ENCODE measurements at regions not wholly inside any gene's neighbourhood (a gene's known extent, or its start where the extent isn't known, plus 50 kb on each side); places are given as distances from the start of the nearest gene placed in this dataset.

GRCh38 chr12:104858611-104859543 is 99.2 kb downstream of the SLC41A2 start:
- DNase-seq, result peak; percentile 79

GRCh38 chr12:104856531-104856930 is 101.6 kb downstream of the SLC41A2 start:
- no peak for DNase-seq

GRCh38 chr12:104855599-104855998 is 102.5 kb downstream of the SLC41A2 start:
- no peak for DNase-seq

GRCh38 chr12:104852896-104853295 is 105.2 kb downstream of the SLC41A2 start:
- DNase-seq, result peak; percentile 81

- DNase-seq, result peak; percentile 91
Measured at GRCh38 chr12:104852102-104852501, 106.0 kb downstream of the SLC41A2 start.

GRCh38 chr12:104850781-104851180 is 107.3 kb downstream of the SLC41A2 start:
- peak; percentile 27 for DNase-seq

GRCh38 chr12:104846056-104846767 is 111.9 kb downstream of the SLC41A2 start:
- DNase-seq, result peak; percentile 63

- no peak for DNase-seq
Measured at GRCh38 chr12:104844123-104844522, 114.0 kb downstream of the SLC41A2 start.

- DNase-seq, result no peak
Measured at GRCh38 chr12:104840262-104840661, 117.8 kb downstream of the SLC41A2 start.

- DNase-seq, result no peak
Measured at GRCh38 chr12:104835317-104835716, 122.8 kb downstream of the SLC41A2 start.

GRCh38 chr12:104834607-104835006 is 123.5 kb downstream of the SLC41A2 start:
- no peak for DNase-seq

- DNase-seq, result no peak
Measured at GRCh38 chr12:104833756-104834155, 124.3 kb downstream of the SLC41A2 start.

- DNase-seq, result no peak
Measured at GRCh38 chr12:104828015-104828414, 130.1 kb downstream of the SLC41A2 start.

GRCh38 chr12:104827587-104827986 is 130.5 kb downstream of the SLC41A2 start:
- no peak for DNase-seq

- DNase-seq, result no peak
Measured at GRCh38 chr12:104825408-104825807, 132.7 kb downstream of the SLC41A2 start.

- no peak for DNase-seq
Measured at GRCh38 chr12:104823985-104824461, 134.1 kb downstream of the SLC41A2 start.

GRCh38 chr12:104822941-104823340 is 135.1 kb downstream of the SLC41A2 start:
- DNase-seq, result no peak

- no peak for DNase-seq
Measured at GRCh38 chr12:104816845-104817503, 141.1 kb downstream of the SLC41A2 start.

GRCh38 chr12:104815935-104816334 is 142.2 kb downstream of the SLC41A2 start:
- DNase-seq, result no peak

GRCh38 chr12:104814944-104815343 is 143.1 kb downstream of the SLC41A2 start:
- no peak for DNase-seq
